Endodermal cell (in vitro differentiated cells): ENCODE measurements at regions not wholly inside any gene's neighbourhood (a gene's known extent, or its start where the extent isn't known, plus 50 kb on each side); places are given as distances from the start of the nearest gene placed in this dataset.

ENCODE experiments used
- DNase-seq: peaks from one replicate; pipeline ENCODE4 v3.0.0-alpha.2; 2017
- H3K27ac ChIP-seq: 2 replicates; pipeline ENCODE4 v1.5.1; 2013; ENCODE audit warnings: mild to moderate bottlenecking, low read depth, low read length, moderate library complexity
- H3K27me3 ChIP-seq: 2 replicates; pipeline ENCODE4 v1.6.1; 2013; ENCODE audit warnings: mild to moderate bottlenecking, low read length, moderate library complexity; ENCODE audit not compliant: insufficient read depth, control insufficient read depth, poor library complexity, severe bottlenecking
- H3K36me3 ChIP-seq: 2 replicates; pipeline ENCODE4 v1.7.0; 2013; ENCODE audit warnings: mild to moderate bottlenecking, low read length, moderate library complexity; ENCODE audit not compliant: control insufficient read depth, insufficient read depth
- H3K4me1 ChIP-seq: one replicate; pipeline ENCODE4 v1.7.0; 2013; ENCODE audit warnings: low read length; ENCODE audit not compliant: control insufficient read depth, insufficient read depth
- H3K4me3 ChIP-seq: 2 replicates; pipeline ENCODE4 v1.5.1; 2013; ENCODE audit warnings: mild to moderate bottlenecking, low read length, moderate library complexity
- H3K9ac ChIP-seq: 2 replicates; pipeline ENCODE4 v1.6.1; 2013; ENCODE audit warnings: mild to moderate bottlenecking, low read length, moderate library complexity; ENCODE audit not compliant: poor library complexity, severe bottlenecking; ENCODE audit errors: extremely low read depth
- H3K9me3 ChIP-seq: 2 replicates; pipeline ENCODE4 v1.6.1; 2013; ENCODE audit warnings: mild to moderate bottlenecking, low read length, moderate library complexity; ENCODE audit not compliant: control insufficient read depth
- H3K27ac Mint-ChIP-seq: 2 replicates; pipeline ENCODE4 v1.8.0; 2020; ENCODE audit warnings: mixed read lengths
- H3K27me3 Mint-ChIP-seq: 2 replicates; pipeline ENCODE4 v1.8.0; 2021; ENCODE audit warnings: mild to moderate bottlenecking, mixed read lengths; ENCODE audit not compliant: insufficient read depth
- H3K36me3 Mint-ChIP-seq: 2 replicates; pipeline ENCODE4 v1.8.0; 2020; ENCODE audit warnings: low read depth, mixed read lengths
- H3K4me1 Mint-ChIP-seq: 2 replicates; pipeline ENCODE4 v1.8.0; 2020; ENCODE audit warnings: mixed read lengths
- H3K4me3 Mint-ChIP-seq: 2 replicates; pipeline ENCODE4 v1.8.0; 2020; ENCODE audit warnings: mild to moderate bottlenecking, moderate library complexity, mixed read lengths
- H3K9me3 Mint-ChIP-seq: 2 replicates; pipeline ENCODE4 v1.8.0; 2020; ENCODE audit warnings: mild to moderate bottlenecking, mixed read lengths
- CTCF ChIP-seq: fragments of 200-600 bp; sonication (generic); conservative IDR thresholded peaks from 2 replicates; pipeline ENCODE4 v1.5.0; 2021; ENCODE audit warnings: antibody characterized with exemption, mild to moderate bottlenecking
- WGBS, 2 experiments: methylation state at CpG; one replicate each; pipeline versions ENCODE4 v1.1.5 to v1.1.7; 2013; ENCODE audit warnings: missing lambda C conversion rate in 2 of 2, mixed read lengths in 1 of 2; ENCODE audit not compliant: insufficient coverage in 1 of 2, insufficient read length in 1 of 2; 5-methylcytosine and 5-hydroxymethylcytosine counted together

- TF ChIP-seq CTCF: no peak
- Histone ChIP-seq H3K36me3 (no peaks in the 10 kb centered on the region), H3K4me1 (peaks cover 21% of the 10 kb centered on the region), H3K4me3 (no peak overlapping the region), H3K27me3 (peaks cover 6% of the 10 kb centered on the region), H3K9ac (no peak overlapping the region), H3K9me3 (no peaks in the 10 kb centered on the region), H3K27ac (no peak overlapping the region)
- H3K27me3 Mint-ChIP-seq: peaks cover 13% of the 10 kb centered on the region
- peaks cover under 1% of the 10 kb centered on the region for H3K36me3 Mint-ChIP-seq
- H3K27ac Mint-ChIP-seq: no peak overlapping the region
- no peaks in the 10 kb centered on the region for H3K9me3 Mint-ChIP-seq
- WGBS, 2 experiments: 78% methylated on average over 3 to 6 of the region's 6 CpGs
- H3K4me3 Mint-ChIP-seq: no peak overlapping the region
- DNase-seq: no peak
- peaks cover 47% of the 10 kb centered on the region for H3K4me1 Mint-ChIP-seq
Measured at GRCh38 chr2:143939626-143940330, 580.1 kb downstream of the ZEB2 start.

DNA sequence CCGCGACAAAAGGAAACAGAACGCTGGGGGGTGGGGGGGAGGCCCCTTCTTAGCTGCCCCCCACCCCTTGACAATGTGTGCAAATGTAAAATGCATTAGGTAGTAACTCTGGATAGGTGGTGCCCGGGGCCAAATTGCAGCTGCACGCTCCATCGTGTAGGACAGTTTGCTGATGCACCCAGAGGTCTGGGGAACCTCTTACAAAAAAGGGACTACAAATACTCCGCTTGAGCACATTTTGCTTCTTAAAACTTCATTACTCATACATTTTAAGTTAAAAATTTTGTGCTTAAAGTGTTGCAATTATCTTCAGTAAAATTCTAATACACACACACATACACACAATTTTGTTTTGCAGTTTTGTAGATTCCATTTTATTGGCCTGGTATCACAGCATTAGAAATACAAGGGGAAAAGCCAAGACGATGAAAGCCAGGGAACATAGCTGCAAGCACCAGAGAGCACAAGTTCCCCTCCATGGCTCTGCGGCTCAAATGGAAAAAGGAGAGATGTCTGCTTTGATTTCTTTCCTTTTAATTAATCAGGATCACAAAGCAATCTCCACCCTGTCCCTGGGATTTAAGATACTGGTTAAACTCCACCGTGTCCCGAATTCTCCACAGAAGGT lies 582.1 kb downstream of the ZEB2 start:
- peak overlapping the region; percentile 53 for H3K4me3 Mint-ChIP-seq
- H3K27me3 Mint-ChIP-seq: peaks cover 13% of the 10 kb centered on the region
- peaks cover 66% of the 10 kb centered on the region for H3K4me1 Mint-ChIP-seq
- DNase-seq: peak; percentile 48
- no peaks in the 10 kb centered on the region for H3K36me3 Mint-ChIP-seq
- H3K9ac ChIP-seq: peak overlapping the region; percentile 18
- peak overlapping the region; percentile 67 for H3K4me3 ChIP-seq
- H3K27ac ChIP-seq: no peak overlapping the region
- H3K27ac Mint-ChIP-seq: peak overlapping the region; percentile 17
- no peak for TF ChIP-seq CTCF
- peaks cover 6% of the 10 kb centered on the region for H3K27me3 ChIP-seq
- H3K9me3 Mint-ChIP-seq: no peaks in the 10 kb centered on the region
- 27 to 33% methylated on average over 3 to 11 of the region's 11 CpGs for WGBS, 2 experiments
- no peaks in the 10 kb centered on the region for H3K36me3 ChIP-seq
- H3K4me1 ChIP-seq: peaks cover 27% of the 10 kb centered on the region
- H3K9me3 ChIP-seq: no peaks in the 10 kb centered on the region

DNA sequence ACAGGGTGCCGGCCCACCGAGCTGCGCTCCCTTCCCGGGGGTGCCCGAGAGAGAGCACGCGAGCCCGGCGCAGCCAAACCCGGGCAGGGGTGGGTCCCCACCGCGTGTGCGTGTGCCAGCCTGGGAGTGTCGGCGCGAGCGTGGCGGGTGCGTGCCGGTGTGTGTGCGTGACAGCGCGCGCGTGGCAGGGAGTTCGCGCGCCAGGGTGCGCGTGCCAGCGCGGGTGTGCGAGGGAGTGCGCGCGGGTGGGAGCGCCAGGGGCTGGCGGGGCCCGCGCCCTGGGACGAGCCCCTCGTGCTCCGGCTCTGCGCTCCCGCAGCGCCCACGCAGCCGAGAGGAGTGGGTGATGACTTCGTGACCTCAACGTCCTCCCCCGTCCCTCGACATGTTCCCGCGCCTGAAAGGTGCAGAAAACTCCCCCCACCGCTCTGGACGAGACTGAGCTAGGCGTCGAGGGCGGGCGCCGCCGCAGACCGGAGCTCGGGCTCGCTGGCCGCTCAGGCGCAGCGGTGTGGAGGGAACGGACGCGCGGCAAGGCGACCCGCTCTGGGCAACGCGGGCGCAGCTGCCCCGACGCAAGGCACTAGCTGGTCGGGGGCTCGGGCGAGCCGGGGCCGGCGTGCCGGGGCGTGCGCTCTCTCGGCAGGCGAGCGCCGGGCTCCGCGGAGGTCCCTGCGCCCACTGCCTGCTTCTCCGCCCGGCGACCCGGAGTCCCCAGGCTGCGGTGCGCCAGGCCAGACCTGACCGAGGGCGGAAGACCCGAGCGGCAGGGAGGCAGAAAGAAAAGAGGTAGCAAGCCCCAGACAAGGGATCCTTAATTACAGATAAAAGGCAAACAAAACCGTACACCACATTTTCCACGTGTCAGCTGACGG lies 582.8 kb downstream of the ZEB2 start:
- no peaks in the 10 kb centered on the region for H3K9me3 Mint-ChIP-seq
- peak overlapping the region; percentile 67 for H3K4me3 ChIP-seq
- H3K27ac Mint-ChIP-seq: no peak overlapping the region
- peak; percentile 87 for DNase-seq
- H3K36me3 ChIP-seq: no peaks in the 10 kb centered on the region
- H3K4me3 Mint-ChIP-seq: peak overlapping the region; percentile 53
- peaks cover 13% of the 10 kb centered on the region for H3K27me3 Mint-ChIP-seq
- no peaks in the 10 kb centered on the region for H3K9me3 ChIP-seq
- 4 to 7% methylated on average over 18 to 108 of the region's 108 CpGs for WGBS, 2 experiments
- H3K4me1 ChIP-seq: peaks cover 27% of the 10 kb centered on the region
- H3K27me3 ChIP-seq: peaks cover 6% of the 10 kb centered on the region
- peaks cover 63% of the 10 kb centered on the region for H3K4me1 Mint-ChIP-seq
- H3K27ac ChIP-seq: no peak overlapping the region
- no peaks in the 10 kb centered on the region for H3K36me3 Mint-ChIP-seq
- peak overlapping the region; percentile 18 for H3K9ac ChIP-seq
- no peak for TF ChIP-seq CTCF
